Peyer's patch (tissue), 4 donors: ENCODE measurements at regions not wholly inside any gene's neighbourhood (a gene's known extent, or its start where the extent isn't known, plus 50 kb on each side); places are given as distances from the start of the nearest gene placed in this dataset.

ENCODE experiments used
- DNase-seq, 3 donors: peaks; one replicate each; pipeline ENCODE4 v3.0.0-alpha.2; 2017 to 2019
- H3K27ac ChIP-seq, 4 donors: fragments of 200-600 bp; sonication (generic); one replicate each; pipeline ENCODE4 v1.5.1; 2016 to 2019
- H3K27me3 ChIP-seq, 2 donors: fragments of 200-600 bp; sonication (generic); one replicate each; pipeline ENCODE4 v1.5.1; 2019
- H3K36me3 ChIP-seq, 3 donors: fragments of 200-600 bp; sonication (generic); one replicate each; pipeline ENCODE4 v1.5.1; 2016 to 2019
- H3K4me1 ChIP-seq, 4 donors: fragments of 200-600 bp; sonication (generic); one replicate each; pipeline ENCODE4 v1.5.1; 2016 to 2019
- H3K4me3 ChIP-seq, 4 donors: fragments of 200-600 bp; sonication (generic); 1 replicate in 3 of 4; 2 replicates in 1 of 4; pipeline ENCODE4 v1.5.1; 2016 to 2019; ENCODE audit warnings: mild to moderate bottlenecking in 1 of 4
- H3K9me3 ChIP-seq, 4 donors: fragments of 200-600 bp; sonication (generic); one replicate each; pipeline ENCODE4 v1.5.1; 2016 to 2019; ENCODE audit warnings: mild to moderate bottlenecking in 1 of 4
- POLR2A ChIP-seq, 2 donors: fragments of 450-650 bp; IDR thresholded peaks; one replicate each; pipeline ENCODE4 v1.5.1; 2017; ENCODE audit warnings: antibody characterized with exemption in 2 of 2, mild to moderate bottlenecking in 2 of 2, moderate library complexity in 2 of 2
- TF ChIP-seq, protein P1 (sequence below), 6 experiments: fragments of 450-650 bp in 4 of 6; fragments of 200-600 bp in 2 of 6; sonication (generic) in 1 of 6; IDR thresholded peaks; one replicate each; pipeline ENCODE4 v1.5.1; 2017 to 2019; ENCODE audit warnings: antibody characterized with exemption in 6 of 6, mild to moderate bottlenecking in 3 of 6, moderate library complexity in 1 of 6

DNA sequence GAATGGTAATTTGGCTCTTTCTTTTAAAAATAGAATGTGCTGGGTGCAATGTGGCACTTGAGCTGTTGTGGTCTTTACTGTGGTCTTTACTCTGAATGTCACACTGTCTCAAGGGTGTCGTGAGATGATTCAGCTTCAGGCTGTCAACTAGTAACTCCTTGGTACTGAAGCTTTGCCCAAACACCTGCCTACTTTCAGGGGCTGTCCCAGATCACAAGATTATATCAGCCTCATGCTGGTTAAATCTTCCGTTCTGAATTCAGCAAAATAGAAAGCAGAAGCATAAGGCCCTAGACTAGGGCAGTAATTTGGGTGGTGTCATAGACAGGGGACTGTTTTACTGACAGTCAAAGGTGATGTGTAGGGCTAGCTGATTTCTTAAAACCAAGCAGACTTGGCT lies 110.9 kb downstream of the BAMBI start:
- Histone ChIP-seq H3K4me3 (no peak overlapping the region), H3K36me3 (no peaks in the 10 kb centered on the region), H3K27ac (no peak overlapping the region), H3K9me3 (no peaks in the 10 kb centered on the region), H3K4me1 (no peaks in the 10 kb centered on the region), H3K27me3 (no peaks in the 10 kb centered on the region)
- DNase-seq, result no peak
- no peak for TF ChIP-seq POLR2A (IDR thresholded peaks at IDR 0.05)
- TF ChIP-seq, protein P1, sequence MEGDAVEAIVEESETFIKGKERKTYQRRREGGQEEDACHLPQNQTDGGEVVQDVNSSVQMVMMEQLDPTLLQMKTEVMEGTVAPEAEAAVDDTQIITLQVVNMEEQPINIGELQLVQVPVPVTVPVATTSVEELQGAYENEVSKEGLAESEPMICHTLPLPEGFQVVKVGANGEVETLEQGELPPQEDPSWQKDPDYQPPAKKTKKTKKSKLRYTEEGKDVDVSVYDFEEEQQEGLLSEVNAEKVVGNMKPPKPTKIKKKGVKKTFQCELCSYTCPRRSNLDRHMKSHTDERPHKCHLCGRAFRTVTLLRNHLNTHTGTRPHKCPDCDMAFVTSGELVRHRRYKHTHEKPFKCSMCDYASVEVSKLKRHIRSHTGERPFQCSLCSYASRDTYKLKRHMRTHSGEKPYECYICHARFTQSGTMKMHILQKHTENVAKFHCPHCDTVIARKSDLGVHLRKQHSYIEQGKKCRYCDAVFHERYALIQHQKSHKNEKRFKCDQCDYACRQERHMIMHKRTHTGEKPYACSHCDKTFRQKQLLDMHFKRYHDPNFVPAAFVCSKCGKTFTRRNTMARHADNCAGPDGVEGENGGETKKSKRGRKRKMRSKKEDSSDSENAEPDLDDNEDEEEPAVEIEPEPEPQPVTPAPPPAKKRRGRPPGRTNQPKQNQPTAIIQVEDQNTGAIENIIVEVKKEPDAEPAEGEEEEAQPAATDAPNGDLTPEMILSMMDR (IDR thresholded peaks at IDR 0.05), result no peak

DNA sequence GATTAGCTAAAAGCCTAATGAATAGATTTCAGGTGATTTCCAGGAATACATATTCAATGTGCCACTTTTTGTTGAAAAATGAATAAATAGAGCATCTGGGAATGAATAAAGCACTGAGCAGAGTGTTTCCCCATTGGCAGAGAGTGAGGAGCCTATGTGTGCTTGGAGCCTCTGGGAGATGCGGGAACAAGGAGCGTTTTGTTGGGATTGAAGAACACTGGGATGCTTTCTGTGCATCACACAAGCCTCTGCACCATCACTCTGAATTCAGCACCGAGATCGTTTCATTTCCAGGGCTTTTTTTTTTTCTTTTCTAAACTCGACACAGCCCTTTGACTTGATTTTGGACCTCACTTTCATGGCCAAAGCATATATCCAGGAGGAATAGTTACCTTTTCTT lies 111.4 kb downstream of the BAMBI start:
- H3K4me1 ChIP-seq, result no peaks in the 10 kb centered on the region
- DNase-seq, result no peak
- no peaks in the 10 kb centered on the region for H3K36me3 ChIP-seq
- TF ChIP-seq POLR2A (IDR thresholded peaks at IDR 0.05), result no peak
- TF ChIP-seq, protein P1 (IDR thresholded peaks at IDR 0.05), result no peak
- no peak overlapping the region for H3K4me3 ChIP-seq
- H3K27ac ChIP-seq, result no peak overlapping the region
- no peaks in the 10 kb centered on the region for H3K9me3 ChIP-seq
- no peaks in the 10 kb centered on the region for H3K27me3 ChIP-seq

DNA sequence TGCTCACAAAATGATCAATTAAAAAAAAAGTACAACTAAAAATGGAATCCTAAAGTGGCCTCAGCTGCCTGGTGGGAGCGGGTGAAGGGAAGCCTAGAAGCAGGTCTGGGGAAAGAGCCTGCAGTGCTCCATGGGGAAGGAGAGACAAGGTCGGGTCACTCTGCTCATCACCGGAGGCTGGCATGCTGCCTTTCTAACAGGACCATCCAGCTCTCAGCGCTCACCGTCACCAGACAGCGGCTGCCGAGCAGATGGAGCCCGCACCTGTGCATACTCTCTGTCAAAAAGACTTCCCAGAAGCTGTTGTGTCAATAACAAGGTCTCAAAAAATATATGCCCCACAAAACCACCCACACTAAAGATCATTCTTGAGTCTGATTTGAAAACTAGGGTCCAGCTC lies 112.8 kb downstream of the BAMBI start:
- DNase-seq, result no peak
- Histone ChIP-seq H3K36me3 (no peaks in the 10 kb centered on the region), H3K4me1 (no peaks in the 10 kb centered on the region), H3K4me3 (no peak overlapping the region), H3K27ac (no peak overlapping the region), H3K27me3 (no peaks in the 10 kb centered on the region), H3K9me3 (no peaks in the 10 kb centered on the region)
- no peak for TF ChIP-seq POLR2A (IDR thresholded peaks at IDR 0.05)
- TF ChIP-seq, protein P1 (IDR thresholded peaks at IDR 0.05), result no peak

DNA sequence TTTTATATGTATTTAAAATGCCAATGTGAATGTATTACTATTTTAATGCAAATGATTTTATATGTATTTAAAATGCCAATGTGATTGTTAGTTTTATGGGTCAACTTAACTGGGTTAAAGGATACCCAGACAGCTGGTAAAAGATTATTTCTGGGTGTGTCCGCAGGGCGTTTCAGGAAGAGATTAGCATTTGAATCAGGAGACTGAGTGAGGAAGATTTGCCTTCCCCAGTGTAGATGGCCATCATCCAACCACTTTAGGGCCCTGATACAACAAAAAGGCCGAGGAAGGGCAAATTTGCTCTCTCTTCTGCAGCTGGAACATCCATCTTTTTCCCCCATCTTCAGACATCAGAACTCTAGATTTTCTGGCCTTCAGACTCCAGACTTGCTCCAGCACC lies 116.2 kb downstream of the BAMBI start:
- no peak for DNase-seq
- Histone ChIP-seq H3K27me3 (no peaks in the 10 kb centered on the region), H3K4me1 (no peaks in the 10 kb centered on the region), H3K4me3 (no peak overlapping the region), H3K36me3 (no peaks in the 10 kb centered on the region), H3K9me3 (no peaks in the 10 kb centered on the region), H3K27ac (no peak overlapping the region)
- TF ChIP-seq, protein P1 (IDR thresholded peaks at IDR 0.05), result no peak
- TF ChIP-seq POLR2A (IDR thresholded peaks at IDR 0.05), result no peak

DNA sequence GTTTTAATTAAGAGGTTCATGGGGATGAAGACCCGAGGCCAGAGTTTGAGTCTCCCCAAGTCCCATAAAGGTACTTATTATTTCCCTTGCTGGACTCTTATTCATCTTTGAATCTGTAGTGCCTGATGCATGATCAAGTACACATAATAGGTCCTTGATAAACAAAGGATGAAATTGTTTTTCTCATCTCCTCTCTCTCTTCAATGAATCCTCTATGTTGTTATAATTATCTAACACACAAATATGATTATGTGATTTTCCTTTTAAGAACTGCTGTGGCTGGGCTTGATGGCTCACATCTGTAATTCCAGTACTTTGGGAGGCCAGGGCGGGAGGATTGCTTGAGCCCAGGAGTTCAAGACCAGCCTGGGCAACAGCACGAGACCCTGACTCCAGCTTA lies 117.7 kb downstream of the BAMBI start:
- no peak for DNase-seq

More for the DNA sequence above, 117.7 kb downstream of the BAMBI start:
- H3K4me1 ChIP-seq, result no peaks in the 10 kb centered on the region
- no peaks in the 10 kb centered on the region for H3K27me3 ChIP-seq
- no peak overlapping the region for H3K27ac ChIP-seq
- TF ChIP-seq, protein P1 (IDR thresholded peaks at IDR 0.05), result no peak
- no peak for TF ChIP-seq POLR2A (IDR thresholded peaks at IDR 0.05)
- H3K9me3 ChIP-seq, result no peaks in the 10 kb centered on the region
- H3K36me3 ChIP-seq, result no peaks in the 10 kb centered on the region
- no peak overlapping the region for H3K4me3 ChIP-seq
